ENCODE measurements at regions not wholly inside any gene's neighbourhood (a gene's known extent, or its start where the extent isn't known, plus 50 kb on each side); places are given as distances from the start of the nearest gene placed in this dataset.

DNA sequence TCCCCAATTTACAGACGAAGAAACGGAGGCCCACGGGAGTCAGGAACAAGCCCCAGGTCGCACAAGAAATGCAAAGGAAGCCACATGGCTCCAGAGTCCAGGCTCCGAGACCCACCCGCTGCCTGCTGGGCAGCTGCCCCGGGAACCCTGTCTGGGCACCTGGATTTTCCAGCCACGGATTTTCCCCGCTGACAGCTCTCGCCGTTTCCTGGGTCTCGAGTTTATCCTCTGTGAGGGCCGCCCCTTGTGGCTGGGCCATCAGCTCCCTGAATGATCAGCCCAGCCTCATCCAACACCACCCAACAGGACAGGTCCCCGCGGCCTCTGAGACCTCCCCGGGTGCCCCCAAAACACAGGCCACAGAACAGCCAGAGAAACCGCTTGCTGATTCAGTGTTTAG lies 189.7 kb downstream of the BRD1 start:
- no peak for DNase-seq

- no peak for DNase-seq
Measured at GRCh38 chr22:49637255-49637760, 190.4 kb downstream of the BRD1 start.

- DNase-seq = no peak
Measured at GRCh38 chr22:49636649-49637048, 191.0 kb downstream of the BRD1 start.

GRCh38 chr22:49636214-49636613 lies 191.5 kb downstream of the BRD1 start:
- no peak for DNase-seq

GRCh38 chr22:49634006-49634772 lies 193.5 kb downstream of the BRD1 start:
- no peak for DNase-seq

GRCh38 chr22:49633010-49633324 lies 194.7 kb downstream of the BRD1 start:
- no peak for DNase-seq

- DNase-seq = no peak
Measured at GRCh38 chr22:49632199-49633009, 195.3 kb downstream of the BRD1 start.

- no peak for DNase-seq
Measured at GRCh38 chr22:49630448-49630946, 197.2 kb downstream of the BRD1 start.

- no peak for DNase-seq
Measured at GRCh38 chr22:49629586-49630447, 197.9 kb downstream of the BRD1 start.

- DNase-seq = no peak
Measured at GRCh38 chr22:49629261-49629570, 198.5 kb downstream of the BRD1 start.

- no peak for DNase-seq
Measured at GRCh38 chr22:49628391-49629260, 199.0 kb downstream of the BRD1 start.

DNA sequence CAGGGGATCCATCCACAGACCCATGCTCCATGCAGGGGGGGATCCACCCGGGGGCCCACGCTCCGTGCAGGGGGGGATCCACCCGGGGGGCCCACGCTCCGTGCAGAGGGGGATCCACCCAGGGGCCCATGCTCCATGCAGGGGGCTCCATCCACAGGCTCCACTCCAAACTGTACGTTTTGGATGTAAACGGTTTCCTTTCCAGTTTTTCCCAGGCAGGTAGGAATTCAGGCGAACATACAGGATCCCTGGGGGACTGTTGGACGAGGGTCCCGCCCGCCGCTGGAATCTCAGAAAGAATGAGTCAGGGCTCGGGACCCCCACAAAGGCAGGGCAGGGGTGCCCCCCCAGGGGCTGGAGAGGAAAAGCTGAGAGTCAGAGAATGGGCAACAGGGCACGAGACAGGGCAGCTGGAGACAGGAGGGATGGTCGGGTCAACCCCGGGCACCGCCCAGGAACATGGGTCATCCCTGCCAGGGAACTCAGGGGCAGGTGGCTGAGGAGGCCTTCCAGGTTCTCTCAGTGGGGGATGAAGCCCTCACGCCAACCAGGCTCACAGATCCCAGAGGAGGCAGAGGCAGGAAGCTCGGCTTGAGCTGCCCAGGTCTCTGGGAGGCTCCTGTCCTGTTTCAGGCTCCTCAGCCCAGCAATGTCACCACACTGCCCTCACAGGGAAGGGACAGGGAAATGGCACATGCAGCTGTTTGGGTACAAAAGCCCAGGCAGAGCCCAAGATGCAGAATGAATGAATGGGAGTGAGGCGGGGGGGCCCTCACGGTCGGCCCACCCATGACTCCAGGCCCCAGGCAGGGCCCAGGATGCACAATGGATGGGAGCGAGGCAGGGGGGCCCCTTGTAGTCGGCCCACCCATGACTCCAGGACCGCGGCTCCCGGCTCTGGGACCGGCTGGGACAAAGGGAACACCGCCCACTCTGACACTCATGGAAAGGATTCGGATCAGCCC lies 200.2 kb downstream of the BRD1 start:
- DNase-seq = no peak

DNA sequence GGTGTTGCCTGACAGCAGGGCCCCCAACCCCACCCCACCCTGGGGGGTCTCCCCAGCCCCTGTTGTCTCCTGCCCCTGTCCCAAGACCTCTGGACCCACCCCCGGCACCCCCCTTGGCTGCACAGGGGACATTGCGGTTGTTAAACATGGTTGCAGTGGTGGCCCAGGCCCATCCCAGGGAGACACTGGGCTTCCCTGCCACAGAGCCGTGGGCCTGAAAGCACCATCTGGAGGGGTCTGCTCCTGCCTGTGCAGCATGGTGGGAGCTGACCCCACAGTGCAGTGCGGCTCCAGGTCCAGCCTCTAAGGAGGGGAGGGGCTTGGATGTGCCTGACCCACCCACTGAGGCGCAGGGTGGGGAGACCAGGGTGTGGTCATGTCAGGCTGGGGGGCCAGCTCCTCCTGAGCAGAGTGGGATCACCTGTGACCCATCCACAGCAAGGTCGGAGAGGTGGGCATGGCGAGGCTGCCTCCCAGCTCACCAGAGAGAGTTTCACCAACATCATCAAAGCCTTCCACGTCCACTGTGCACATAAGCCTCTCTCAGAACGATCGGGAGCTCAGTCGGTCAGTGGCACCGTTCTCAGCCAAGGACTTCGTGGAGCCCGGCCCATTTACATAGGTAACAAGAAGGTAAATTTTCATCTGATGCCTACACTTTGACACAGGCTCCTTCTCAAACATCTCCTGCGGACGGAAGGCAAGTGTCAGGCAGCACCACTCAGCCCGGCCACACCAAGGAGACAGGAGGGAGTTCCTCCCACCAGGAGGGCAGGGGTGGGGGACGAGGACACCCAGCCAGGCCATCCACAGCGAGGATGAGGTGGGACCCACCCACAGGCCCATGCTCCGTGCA lies 201.1 kb downstream of the BRD1 start:
- DNase-seq = no peak

DNA sequence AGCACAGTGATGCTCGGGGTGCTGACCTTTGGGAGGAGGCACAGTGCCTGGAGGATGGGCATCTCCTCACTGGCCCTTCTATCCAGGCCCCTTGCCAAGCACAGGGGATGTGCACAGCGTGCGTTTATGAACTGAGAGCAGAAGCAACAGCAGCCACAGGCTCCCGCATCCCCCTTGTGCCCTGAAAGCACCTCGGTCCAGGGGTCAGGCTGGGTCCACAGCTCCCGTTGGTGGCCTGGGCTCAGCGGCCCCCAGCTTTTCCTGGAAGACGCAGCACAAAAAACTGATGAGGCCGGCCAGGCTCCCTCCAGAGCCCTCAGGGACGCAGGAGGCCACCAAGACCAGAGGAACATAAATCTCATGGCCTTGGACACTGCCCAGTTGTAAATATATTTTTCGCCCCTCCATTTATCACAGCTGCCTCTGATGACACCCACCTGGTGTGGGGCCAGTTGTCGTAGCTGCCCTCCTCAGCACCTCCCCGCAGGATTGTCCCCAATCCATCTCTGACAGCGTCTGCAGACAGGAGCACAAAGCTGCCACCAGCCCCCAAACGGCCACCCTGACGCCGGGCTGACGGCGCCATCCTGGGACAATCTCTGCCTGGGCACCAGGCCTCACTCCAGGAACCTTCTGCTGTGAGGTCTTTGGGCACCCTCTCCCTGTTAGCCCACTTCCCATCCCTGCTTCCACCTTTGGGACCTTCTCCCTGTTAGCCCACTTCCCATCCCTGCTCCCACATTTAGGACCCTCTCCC lies 203.1 kb downstream of the BRD1 start:
- no peak for DNase-seq

- no peak for DNase-seq
Measured at GRCh38 chr22:49623715-49624114, 204.0 kb downstream of the BRD1 start.

DNA sequence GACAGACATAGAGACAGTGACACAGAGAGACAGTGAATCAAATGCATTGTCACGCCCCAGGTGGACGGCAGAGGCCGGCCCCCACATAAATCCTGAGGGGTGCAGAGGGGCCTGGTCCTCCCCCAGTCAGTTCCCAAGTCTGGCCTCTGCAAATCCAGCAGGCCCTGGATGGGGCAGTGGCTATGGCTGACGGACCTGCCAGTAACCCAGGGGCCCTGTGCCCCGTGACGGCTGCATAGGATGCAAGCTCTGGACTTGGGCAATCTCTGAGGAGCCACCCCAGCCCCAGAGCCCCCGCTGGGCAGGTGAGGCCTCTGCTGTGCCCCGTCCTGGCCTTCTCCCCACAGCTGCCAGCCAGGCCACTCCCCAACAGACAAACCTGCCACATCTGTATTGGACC lies 204.5 kb downstream of the BRD1 start:
- no peak for DNase-seq

GRCh38 chr22:49622241-49623105 lies 205.2 kb downstream of the BRD1 start:
- no peak for DNase-seq

DNA sequence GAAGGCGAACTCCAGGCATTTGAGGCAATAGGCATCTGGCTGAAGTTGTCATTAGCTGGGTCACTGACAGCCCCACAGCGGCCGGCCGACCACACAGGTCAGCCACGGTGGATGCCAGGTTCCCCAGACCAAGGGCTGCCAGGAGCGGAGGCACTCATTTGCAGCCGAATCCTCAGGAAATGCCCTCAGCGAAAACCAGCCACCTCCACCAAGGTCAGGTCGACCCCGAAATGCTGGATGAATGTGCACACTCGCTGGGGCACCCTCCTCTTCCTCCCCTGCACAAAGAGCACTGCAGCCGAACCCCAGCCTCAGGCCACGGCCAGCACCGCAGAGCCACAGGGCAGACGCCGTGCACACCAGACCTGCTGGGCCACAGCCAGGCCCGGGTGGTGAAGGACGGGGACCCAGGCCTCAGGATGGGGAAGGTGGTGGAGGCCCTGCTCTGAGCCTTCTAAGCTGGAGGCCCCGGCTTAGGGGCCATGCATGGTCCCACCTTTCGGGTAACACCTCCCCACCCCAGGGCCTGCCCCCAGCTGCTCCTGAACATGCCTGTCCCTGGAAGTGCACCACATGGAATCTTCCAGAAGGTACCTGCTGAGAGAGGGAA lies 206.0 kb downstream of the BRD1 start:
- no peak for DNase-seq
